NCI-H2081 (cell line): ENCODE measurements at regions not wholly inside any gene's neighbourhood (a gene's known extent, or its start where the extent isn't known, plus 50 kb on each side); places are given as distances from the start of the nearest gene placed in this dataset.

Experiments used
- DNase-seq, 2 experiments: peaks; one replicate each; lab custom pipeline; 2025; lab: John Stamatoyannopoulos, UW

DNA sequence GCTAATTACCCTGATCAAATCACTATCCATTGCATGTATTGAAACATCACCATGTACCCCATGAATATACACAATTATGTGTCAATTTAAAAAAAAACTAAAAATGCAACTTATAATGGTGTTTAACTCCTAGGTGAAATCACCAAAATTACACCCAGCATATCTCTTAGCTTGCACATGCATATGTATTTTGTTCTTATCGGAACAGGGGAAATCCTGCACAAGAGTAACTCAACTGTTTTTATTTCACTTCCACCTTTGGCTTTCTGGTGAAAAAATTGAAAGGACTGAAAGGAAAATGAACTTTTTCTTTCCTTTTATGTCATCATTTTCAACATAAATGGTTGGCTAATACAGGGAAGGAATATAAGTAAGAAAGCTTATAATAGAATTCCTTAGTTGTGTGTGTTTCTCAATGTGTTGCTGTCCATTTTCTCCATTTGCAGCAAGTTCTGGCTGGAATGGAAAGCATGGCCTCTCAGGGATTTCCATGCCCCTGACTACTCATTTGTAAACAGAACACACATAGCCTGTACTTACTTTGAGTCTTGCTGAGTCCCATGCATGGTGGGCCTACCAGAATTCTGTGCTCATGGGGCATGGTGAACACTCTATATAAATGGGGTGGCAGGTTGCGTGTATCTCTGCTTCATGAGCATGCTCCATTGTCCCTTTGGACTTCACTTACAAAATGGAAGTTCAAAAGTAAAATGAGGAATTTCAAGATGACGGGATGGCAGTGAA, 462.0 kb downstream of the HS3ST3B1 start:
- DNase-seq: no peak

DNA sequence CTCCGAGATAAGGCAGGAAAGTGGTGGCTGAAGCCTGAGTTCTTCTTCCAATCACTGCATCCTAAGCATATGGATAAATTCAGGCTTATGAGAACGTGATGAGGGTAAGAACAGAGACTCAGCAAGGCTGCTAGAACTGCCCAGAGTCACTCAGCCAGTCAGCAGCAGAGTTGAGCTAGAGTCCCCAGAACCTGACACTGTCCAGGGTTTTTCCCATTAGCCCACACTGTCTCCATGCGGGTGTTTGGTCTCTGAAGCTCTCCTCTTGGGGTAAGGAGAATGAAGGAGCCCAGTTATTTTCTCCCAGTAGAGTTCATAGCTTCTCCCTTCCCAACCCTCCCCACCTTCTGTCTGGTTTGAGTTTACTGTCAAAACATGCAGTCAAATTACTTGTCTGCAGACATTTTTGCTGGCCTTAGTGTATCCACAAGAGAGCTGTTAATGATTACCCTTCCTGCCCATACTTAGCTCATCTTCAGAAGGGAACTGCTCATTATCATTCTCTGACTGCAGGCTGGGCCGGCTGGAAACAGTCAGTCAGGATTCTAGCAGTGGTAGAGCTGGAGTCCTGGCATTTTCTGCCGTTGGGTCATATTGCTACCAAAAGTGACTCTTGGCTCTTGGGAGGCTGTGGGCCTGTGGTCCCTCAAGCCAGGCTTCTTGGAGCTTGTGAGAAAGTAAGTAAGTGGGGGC, 460.0 kb downstream of the HS3ST3B1 start:
- DNase-seq: no peak

DNA sequence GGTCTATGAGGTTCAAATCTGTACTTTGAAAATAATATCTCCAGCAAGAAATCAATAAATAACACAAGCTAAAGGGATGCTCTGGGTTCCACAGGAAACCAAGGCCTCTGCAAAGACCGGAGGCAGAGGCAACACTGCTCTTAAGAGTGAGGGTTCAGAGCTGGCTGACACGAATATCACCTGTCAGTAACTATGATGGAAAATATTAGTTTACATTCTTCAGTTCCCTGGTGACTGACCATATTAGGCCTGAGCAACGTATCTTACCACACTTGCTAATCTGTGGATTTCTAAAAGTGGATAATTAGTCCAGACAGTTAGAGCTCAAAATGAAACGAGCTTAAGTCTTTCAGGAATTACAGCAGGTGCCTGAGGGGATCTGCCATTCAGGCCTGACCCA, 459.3 kb downstream of the HS3ST3B1 start:
- DNase-seq: no peak

DNA sequence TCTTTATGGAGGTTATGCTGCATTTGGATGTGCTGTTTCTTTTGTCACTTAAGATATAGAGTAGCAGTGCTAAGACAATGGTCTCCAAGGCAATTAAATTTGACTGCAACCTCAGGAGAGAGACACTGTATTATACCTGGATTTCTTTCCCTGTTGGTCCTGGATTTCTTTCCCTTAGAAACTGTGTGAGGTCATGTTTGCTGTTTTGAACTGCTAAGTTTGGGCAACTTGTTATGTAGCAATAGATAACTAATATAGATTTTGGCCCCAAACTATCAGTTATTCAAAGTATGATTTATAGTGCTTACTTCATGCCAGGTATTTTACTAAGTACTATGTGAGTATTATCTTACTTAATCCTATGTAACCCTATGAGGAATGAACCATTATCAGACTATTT, 458.4 kb downstream of the HS3ST3B1 start:
- DNase-seq: no peak

DNA sequence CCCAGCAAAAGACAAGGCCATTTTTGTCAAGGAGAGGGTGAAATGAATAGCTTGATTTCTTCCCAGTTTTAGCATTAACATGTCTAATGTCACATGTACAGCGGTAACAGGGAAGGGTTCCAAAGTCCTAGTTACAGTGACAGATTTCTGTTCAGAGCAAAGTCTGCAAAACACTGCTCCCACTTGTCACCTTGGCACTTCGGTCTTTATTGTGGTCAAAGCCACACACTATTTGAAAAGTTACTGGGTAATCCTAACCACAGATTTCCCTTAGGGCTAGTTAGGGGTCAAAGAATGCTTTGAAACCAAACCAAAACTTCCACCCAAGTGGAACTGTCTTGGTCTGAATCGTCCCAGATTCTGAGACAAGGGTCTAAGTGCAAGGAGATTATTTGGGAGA, 455.6 kb downstream of the HS3ST3B1 start:
- no peak for DNase-seq

DNA sequence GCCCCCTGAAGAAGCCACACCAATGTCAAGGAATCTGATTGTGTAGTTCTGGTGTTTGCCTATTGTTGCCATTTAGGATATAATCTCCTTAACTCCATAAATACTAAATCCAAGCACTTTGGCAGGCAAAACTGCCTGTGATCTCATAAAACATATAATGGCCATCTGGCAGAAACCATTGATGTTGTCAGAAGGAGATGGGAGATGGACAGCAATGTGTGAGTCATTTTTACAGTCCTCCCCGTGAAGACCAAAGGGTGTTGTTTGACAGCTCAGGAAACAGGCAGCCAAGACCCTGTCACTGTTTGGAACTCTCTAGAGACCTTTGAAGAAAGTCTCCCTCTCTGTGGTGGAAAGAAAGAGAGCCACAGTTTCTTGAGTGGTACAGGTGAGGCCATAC, 454.1 kb downstream of the HS3ST3B1 start:
- no peak for DNase-seq

DNA sequence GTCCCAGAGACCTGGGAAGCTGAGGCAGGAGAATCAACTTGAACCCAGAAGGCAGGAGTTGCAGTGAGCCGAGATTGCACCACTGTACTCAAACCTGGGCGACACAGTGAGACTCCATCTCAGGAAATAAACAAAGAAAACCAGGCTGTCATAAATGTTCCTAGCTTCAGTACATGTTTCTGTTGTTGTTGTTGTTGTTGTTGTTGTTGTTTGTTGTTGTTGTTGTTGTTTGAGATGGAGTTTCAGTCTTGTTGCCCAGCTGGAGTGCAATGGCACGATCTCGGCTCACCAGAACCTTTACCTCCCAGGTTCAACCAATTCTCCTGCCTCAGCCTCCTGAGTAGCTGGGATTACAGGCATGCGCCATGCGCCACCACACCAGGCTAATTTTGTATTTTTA, 452.5 kb downstream of the HS3ST3B1 start:
- no peak for DNase-seq

DNA sequence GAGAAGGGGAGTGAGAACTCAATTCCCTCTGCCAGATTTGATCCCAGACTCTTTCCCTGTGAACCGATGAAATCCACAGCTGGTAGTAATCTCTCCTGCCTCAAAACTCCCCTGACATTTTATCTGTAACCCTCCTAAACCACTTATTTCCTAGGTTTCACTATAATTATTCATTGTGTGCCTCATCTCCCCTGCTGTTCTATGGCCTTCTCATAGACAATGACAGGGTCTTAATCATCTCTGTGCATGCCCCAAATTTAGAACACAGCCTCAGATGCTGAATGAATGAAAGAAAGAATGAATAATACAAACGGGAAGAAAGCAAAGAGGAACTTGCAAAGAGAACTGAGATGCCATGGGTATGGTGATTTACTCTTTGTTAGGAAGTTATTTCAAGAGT, 451.1 kb downstream of the HS3ST3B1 start:
- no peak for DNase-seq

DNA sequence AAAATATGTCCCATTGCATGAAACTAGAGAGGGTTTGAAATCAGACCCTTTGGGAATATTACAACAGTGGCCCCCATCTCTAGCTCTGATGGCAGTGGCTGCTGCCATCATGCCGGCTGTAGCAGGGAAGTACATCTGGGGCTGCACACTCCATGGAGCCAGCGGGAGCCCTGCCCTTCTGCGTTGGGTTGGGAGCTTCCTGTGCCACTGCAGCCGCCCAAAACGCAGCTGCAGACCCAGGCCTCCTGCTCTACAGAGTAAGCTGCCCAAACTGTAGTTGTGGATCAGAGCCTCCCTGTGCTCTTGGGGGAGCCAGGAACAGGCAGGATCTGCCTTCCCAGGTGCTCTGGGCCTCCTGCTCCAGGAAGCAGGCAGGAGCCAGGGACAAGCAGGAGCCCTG, 450.0 kb downstream of the HS3ST3B1 start:
- DNase-seq: no peak

DNA sequence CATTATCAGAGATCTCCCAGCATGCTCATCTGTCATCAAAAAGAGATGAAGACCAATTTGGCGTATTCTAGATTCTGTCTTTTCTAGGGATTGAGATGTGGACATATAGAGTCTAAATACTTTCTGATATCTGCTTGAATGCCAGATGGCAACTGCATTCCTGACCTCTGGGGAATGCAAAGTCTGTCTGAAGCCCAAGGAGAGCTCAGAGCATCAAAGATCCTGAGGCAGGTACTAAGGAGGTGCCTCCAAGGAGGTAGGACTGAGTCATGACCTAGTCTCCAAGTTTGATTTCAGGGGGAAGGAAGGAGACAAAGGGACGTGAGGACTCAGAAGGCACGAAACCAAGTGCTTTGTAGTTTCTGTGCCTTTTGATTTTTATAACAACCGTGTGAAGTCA, 448.4 kb downstream of the HS3ST3B1 start:
- no peak for DNase-seq

DNA sequence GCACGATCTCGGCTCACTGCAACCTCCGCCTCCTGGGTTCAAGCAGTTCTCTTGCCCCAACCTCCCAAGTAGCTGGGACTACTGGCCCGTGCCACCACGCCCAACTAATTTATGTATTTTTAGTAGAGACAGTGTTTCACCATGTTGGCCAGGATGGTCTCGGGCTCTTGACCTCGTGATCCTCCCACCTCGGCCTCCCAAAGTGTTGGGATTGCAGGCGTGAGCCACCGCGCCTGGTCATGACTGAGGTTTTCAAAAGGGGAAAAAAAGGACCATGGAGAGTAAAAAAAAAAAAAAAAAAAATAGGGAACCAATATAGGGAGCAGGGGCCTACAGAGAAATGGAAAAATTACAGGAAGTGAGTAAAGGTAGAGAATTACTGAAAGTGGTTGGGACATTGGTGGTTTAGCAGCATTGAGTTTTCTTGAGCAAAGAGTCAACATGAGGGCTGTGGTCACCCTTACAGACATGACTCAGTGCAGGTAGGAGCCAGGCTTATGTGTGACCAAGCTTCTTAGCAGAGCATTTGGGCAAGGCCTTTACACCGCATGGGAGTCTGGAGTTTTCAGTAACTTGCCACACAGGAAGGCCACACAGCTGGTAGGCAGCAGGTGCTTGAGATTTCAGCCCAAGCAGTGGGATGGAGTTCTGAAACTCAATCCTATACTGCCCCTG, 447.3 kb downstream of the HS3ST3B1 start:
- no peak for DNase-seq

DNA sequence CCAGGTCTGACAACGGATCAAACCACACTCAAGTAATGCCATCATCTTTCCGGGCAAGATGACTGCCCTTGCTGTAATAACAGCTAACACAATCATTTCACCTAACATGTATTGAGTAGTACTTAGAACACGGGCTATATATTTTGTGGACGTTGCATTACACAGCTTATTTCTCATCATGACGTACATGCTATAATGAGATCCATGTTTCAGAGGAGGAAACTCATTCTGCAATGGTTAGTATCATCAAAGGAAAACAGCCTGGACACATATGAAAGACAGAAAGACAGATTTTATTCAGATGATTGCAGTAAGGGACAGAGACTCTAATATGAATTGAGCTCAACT, 446.7 kb downstream of the HS3ST3B1 start:
- no peak for DNase-seq

DNA sequence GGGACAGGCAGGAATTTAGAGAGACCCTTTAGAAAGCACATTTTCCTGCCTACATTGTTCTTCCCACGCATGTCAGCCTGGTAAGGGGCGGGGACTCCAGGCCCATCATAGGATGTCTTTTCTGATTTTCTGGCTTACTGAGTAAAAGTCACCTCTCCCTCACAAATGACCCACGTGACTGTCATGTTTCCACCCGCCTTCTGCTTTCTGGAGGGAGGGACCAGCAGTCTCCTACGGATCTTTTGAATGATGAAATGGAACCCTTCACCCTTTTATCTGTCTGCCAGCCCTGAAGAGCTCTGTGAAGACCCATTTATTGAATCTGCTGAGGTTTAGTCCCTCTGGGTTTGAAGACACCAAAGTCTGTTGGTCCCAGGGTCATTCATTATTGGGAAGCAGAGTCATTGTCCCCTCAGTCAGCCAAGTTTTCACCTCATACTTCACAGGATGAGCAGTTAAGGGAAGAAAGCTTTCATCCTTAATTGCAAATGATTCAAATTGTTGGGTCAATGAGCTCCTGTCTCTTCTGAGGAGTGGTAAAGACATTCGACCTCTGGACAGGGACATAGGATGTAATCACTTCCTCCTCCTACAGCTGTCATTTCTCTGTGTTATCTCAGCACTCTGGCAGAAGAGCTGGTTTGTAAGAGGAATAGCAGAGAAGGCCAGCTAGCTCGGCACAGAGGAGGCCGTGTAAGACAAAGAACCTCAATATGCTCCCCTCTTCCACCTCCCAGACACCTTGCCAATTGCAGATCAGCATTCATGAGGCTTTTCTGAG, 446.1 kb downstream of the HS3ST3B1 start:
- no peak for DNase-seq

DNA sequence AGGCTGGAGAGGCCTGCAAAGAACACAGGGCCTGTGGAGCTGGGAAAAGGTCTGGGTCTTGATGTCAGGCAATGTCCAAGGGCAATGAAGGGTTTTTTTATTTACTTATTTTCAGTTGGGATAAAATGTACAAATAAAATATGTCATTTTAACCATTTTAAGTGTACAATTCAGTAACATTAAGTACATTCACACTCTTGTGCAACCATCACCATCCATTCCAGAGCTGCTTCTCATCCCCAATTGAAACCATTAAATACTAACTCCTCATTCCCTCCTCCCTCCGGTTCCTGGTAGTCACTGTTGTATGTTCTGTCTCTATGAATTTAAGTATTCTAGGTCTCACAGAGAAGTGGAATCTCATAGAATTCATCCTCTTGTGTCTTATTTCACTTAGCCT, 444.7 kb downstream of the HS3ST3B1 start:
- DNase-seq: no peak

DNA sequence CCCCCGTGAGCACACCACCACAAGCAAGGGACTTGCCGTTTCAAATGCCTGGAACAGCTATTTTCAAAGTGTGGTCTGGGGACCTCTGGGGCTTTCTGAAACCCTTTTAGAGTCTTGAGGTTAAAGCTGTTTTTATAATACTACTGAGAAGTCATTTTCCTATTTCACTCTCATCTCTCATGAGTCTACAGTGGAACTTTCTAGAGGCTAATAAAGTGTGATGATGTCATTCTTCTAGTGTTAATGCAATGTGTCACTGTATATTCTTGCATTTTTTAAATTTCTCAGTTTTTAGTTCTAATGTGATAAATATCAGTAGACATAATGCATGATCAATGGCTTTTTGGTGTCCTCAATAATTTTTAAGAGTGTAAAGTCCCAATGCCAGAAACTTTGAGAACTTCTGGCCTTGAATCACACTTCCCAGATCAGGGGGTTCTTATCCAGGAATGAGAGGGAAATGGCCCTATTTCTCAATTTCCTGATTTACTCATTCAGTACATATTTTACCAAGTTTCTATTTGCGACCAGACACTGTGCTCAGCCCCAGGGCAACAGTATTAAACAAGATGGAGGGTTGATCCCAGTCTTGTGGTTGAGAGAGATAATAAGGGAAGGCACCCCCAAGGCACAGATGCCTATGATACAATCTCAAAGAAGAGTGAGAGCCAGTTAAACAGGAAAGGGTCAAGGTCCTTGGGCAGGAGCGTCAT, 444.0 kb downstream of the HS3ST3B1 start:
- no peak for DNase-seq

DNA sequence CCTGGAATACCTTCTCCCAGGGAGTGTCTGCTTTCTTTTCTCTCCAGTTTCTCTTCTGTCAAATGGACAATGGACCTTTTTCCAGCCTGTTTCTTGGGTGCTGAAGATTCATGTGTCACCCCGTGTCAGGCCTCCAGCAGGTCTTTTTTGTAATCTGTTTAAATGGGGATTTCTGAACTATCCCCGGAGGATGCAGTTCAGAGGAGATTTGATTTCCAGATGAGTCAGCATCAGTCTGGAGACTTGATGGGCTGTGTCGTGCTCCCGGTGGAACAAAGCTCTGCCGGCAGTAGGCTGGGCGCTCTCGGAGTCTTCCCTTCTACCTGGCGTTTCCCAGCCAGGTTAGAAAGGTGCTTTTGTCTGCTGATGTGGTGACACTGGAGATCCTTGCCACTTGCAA, 440.6 kb downstream of the HS3ST3B1 start:
- DNase-seq: no peak

DNA sequence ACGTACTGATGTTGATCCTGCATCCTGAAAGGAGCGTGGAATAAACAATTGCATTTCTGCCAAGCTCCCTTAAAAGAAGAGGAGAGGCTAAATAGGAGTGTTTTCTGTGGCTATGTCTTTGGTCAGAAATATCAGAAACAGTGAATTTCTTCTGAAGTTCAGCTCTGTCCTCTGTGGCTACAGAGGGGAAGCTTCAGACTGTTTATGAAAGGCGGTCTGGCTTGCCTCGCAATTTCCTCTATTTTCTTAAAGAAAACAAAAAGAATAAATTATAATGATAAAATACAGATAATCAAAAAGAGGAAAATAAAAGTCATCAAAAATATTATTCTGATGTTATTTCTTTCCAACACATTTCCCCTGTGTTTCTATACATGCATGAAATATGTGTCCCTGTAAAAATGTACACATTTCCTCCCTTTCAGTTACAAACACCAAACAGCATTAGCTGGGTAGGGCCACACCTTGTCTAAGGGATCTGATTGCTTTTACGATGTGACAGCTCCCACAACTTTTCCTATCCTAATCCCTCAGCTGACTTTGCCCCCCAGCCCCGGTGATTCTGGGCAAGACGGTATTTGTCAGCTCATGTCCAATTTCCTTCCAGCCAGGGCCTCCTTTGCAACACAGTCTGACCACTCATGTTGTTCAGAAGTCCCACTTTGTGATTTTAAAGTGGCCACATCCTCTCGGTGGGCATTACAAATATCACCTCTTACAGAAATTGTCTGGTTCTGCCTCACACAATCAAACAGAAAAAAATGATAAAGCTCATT, 439.0 kb downstream of the HS3ST3B1 start:
- no peak for DNase-seq

DNA sequence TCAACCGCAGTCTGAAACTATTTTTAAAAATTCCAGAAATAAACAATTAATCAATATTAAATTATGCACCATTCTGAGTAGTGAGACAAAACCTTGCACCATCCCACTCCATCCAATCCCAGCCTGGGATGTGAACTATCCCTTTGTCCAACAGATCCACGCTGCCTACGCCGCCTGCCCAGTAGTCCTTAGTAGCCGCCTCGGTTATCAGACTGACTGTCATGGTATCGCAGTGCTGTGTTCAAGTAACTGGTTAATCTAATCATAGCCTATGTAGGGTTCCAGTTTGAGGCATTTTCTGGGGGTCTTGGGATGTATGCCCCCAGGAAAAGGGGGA, 437.7 kb downstream of the HS3ST3B1 start:
- DNase-seq: no peak

DNA sequence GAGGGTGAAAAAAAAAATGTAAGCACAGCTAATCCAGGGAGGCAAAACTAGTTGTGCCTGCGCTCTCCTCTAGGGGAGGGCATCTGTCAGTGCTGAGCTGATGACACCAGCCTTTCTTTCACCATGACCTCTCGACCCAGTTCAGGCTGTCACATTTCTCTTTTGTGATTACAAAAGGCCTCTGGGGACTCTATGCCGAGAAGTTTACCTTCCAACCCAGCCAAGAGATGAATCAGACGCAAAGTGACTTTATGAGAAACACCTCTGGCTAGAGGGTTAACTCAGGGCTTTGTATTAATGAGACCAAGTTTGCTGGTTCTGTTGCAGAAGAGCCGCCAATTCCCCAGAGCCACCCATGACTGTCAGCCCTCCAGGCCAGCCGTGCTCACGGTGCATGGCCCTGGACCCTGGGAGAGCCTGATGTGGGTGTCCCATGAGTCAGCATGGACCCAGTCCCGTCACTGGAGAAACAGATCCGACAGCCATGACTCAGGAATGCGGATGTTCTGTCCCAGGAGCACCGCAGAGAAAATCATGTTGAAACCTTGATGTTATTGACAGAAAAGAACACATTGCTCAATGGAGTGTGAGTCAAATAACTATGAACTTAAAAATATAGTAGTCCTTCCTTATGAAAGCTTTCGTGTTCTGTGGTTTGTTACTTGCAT, 437.2 kb downstream of the HS3ST3B1 start:
- DNase-seq: no peak

DNA sequence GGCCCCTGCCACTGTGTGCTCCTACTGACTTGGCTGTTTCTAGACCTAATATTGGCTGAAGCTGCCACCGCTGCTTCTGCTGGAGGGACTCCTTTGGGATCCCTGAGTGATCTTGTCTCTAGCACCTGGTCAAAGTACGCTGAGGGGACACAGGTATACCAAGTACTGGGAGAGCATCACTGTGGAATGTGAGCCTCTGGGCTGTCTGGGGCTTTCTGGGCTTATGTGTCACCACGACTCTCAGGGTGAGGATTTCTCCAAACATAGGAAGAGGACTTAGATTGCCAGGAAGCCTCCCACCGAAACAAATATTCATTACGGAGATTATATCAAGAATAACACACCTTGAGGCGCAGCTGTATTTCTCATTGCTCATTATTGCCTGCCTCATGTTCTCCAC, 435.8 kb downstream of the HS3ST3B1 start:
- no peak for DNase-seq

DNA sequence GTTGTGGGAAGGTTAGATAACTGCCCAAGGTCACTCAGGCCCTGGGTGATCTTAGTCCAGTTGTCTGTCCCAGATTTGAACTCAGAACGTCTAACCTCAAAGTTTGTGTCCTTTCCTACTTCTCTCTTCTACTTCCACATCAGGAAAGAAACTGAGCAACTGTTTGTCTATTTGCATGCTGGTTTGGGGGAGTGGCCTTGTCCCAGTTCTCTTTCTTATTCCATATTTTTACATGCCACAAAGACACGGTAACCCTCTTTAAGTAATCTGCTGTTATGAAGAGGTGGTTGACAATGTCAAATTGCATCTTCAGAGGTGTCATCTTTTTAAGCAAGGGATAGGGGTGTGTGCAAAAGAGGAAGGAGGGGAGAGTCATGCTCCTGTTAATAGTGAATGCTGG, 432.5 kb downstream of the HS3ST3B1 start:
- no peak for DNase-seq
